AG04450 (cell line): ENCODE measurements at regions not wholly inside any gene's neighbourhood (a gene's known extent, or its start where the extent isn't known, plus 50 kb on each side); places are given as distances from the start of the nearest gene placed in this dataset.

Experiments
- CTCF ChIA-PET: fragments of 300-600, 350-600 bp; formaldehyde crosslinking; extraction: SDS; loops from one replicate; lab custom pipeline; 2022; ENCODE audit warnings: antibody characterized with exemption, inconsistent platforms; lab: Charles Lee
- POLR2A ChIA-PET: fragments of 350-600 bp; formaldehyde crosslinking; extraction: SDS; loops from one replicate; lab custom pipeline; 2021; ENCODE audit warnings: antibody characterized with exemption, inconsistent platforms; lab: Yijun Ruan, JAX
- DNase-seq: peaks from one replicate; pipeline ENCODE4 v3.0.0-alpha.2; 2011; ENCODE audit warnings: low read depth, low spot score
- H3K27ac ChIP-seq: one replicate; pipeline ENCODE4 v1.5.1; 2012; ENCODE audit warnings: low read depth, low read length, control low read depth
- H3K27me3 ChIP-seq: one replicate; pipeline ENCODE4 v1.6.0; 2012; ENCODE audit warnings: low read length; ENCODE audit not compliant: control insufficient read depth, insufficient read depth
- H3K4me3 ChIP-seq: 2 replicates; pipeline ENCODE4 v1.5.1; 2011; ENCODE audit warnings: mild to moderate bottlenecking, low read depth, low read length, control low read depth
- H3K9me3 ChIP-seq: 2 replicates; pipeline ENCODE4 v1.5.1; 2012; ENCODE audit warnings: low read length; ENCODE audit not compliant: control insufficient read depth, insufficient read depth
- TF ChIP-seq, protein P1 (sequence below): IDR thresholded peaks from 2 replicates; pipeline ENCODE4 v1.5.1; 2011; ENCODE audit warnings: low read depth, low read length, control low read depth, inconsistent platforms

DNA sequence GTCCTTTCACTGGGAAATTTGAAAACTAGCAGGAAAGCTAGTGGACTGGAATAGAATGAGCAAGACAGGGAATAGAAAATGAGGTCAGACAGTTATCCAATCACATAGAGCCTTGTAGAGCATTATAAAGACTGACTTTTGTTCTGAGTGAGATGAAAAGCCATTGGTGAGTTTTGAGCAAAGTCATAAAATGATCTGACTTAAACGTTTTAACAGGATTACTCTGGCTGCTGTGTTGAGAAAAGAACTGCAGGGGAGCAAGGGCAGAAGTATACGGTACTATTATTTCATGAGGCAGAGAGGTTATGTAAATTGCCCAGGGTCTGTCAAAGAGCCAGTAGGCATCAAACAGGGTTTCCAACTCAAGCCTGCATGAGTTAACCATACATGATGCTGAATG lies 393.4 kb downstream of the TFEC start:
- Histone ChIP-seq H3K27ac (no peak overlapping the region), H3K27me3 (no peaks in the 10 kb centered on the region)
- TF ChIP-seq, protein P1, sequence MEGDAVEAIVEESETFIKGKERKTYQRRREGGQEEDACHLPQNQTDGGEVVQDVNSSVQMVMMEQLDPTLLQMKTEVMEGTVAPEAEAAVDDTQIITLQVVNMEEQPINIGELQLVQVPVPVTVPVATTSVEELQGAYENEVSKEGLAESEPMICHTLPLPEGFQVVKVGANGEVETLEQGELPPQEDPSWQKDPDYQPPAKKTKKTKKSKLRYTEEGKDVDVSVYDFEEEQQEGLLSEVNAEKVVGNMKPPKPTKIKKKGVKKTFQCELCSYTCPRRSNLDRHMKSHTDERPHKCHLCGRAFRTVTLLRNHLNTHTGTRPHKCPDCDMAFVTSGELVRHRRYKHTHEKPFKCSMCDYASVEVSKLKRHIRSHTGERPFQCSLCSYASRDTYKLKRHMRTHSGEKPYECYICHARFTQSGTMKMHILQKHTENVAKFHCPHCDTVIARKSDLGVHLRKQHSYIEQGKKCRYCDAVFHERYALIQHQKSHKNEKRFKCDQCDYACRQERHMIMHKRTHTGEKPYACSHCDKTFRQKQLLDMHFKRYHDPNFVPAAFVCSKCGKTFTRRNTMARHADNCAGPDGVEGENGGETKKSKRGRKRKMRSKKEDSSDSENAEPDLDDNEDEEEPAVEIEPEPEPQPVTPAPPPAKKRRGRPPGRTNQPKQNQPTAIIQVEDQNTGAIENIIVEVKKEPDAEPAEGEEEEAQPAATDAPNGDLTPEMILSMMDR: no peak

DNA sequence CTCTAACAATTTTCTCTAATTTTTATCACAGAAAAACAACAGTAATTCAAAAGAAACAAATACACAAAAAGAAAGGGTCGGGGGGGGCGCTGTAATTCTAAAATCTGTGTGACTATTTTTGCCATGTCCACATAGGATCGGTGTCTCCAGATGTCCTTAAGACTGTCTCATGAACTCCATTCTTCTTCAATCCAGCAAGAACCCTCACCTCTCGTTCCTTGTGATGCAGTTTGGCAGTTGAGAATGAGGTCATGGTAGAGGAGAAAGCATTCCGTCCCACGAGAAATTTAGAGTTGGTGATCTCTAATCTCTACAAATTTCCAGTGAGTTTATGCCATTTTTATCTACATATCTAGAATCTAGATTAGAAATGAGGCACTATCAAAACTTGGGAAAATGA lies 394.7 kb downstream of the TFEC start:
- Histone ChIP-seq H3K9me3 (no peaks in the 10 kb centered on the region), H3K4me3 (no peak overlapping the region), H3K27me3 (no peaks in the 10 kb centered on the region), H3K27ac (no peak overlapping the region)
- TF ChIP-seq, protein P1: no peak
- DNase-seq: no peak
- ChIA-PET POLR2A (no interaction called here), CTCF (interaction anchor here (0.6 to 0.7 kb wide), 2 partner anchors 15 to 44 kb away, joined by 3 read pairs; no protein-coding TSS in a partner anchor)

More for the DNA sequence above, 393.4 kb downstream of the TFEC start:
- POLR2A ChIA-PET: no interaction called here
- DNase-seq: no peak
- Histone ChIP-seq H3K4me3 (no peak overlapping the region), H3K9me3 (no peaks in the 10 kb centered on the region)
- CTCF ChIA-PET: no interaction called here

DNA sequence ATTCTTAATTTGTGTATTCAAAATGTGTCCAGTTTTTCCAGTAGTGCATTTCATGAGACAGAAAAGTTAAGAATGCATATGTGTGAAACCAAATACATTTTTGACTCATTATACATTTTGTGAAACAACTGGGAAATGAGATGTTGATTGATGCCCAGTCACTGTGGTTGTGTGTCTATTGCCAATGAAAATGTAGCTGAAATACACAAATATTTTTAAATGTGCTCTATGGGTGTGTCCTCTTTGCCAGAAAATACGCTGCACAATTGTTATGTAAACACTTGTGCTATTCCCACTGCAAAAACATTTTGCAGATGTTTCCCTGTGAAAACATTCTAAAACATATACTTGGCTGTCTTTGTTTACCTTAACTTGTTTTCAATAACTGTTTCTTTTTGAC lies 395.2 kb downstream of the TFEC start:
- Histone ChIP-seq H3K27me3 (no peaks in the 10 kb centered on the region), H3K27ac (no peak overlapping the region), H3K4me3 (no peak overlapping the region), H3K9me3 (no peaks in the 10 kb centered on the region)
- POLR2A ChIA-PET: no interaction called here
- TF ChIP-seq, protein P1: no peak
- CTCF ChIA-PET: interaction anchor here (0.6 to 0.7 kb wide), 2 partner anchors 15 to 44 kb away, joined by 3 read pairs; no protein-coding TSS in a partner anchor
- peak; percentile 7 for DNase-seq

DNA sequence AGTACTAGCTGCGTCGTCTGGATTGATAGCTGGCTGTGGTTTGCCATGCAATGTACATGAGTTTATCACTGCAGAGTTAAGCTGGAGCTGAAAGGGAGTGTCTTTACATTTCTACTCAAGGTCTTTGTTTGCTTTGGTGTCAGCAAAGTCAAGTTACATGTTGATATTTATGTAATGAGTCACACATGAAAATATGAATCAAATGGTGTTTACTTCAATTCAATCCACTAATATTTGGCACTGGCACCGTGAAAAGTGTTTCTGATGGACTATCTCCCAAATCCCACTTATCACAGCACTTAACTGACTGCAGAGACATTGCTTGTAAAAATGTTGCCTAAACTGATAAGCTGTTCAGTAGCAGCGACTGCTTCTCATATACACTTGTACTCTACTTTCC lies 395.9 kb downstream of the TFEC start:
- TF ChIP-seq, protein P1: no peak
- no peak for DNase-seq
- H3K27ac ChIP-seq: no peak overlapping the region
- ChIA-PET POLR2A (no interaction called here), CTCF (no interaction called here)
- no peak overlapping the region for H3K4me3 ChIP-seq
- no peaks in the 10 kb centered on the region for H3K27me3 ChIP-seq
- no peaks in the 10 kb centered on the region for H3K9me3 ChIP-seq

DNA sequence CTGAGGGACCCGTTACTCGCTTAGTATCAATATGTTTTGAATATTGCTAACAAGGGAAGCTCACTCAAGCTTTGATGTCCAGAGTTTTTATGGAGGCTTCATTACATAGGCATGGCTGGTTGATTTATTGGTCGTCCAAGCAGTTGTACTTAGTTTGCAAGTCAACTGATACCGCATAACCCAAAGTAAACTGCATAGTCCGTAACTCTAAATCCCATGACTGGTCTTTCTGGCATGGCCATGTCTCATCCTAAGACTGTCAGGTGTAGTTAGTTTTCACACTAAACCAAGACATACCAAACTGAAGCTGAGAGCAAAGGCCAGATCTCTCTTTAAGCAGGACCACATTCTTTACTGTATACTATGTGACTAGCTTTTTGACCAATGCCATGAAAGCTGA lies 397.9 kb downstream of the TFEC start:
- Histone ChIP-seq H3K27me3 (no peaks in the 10 kb centered on the region), H3K4me3 (no peak overlapping the region), H3K27ac (no peak overlapping the region), H3K9me3 (no peaks in the 10 kb centered on the region)
- no peak for DNase-seq
- TF ChIP-seq, protein P1: no peak
- CTCF ChIA-PET: no interaction called here
- POLR2A ChIA-PET: no interaction called here
